Fibroblast of skin of left biceps (primary cell): ENCODE measurements at regions not wholly inside any gene's neighbourhood (a gene's known extent, or its start where the extent isn't known, plus 50 kb on each side); places are given as distances from the start of the nearest gene placed in this dataset.
A peak's percentile ranks its signal among the peaks of the same experiment; 100 is the strongest.

Source experiments
- DNase-seq, 2 experiments: peaks; one replicate each; pipeline ENCODE4 v3.0.0-alpha.2; 2013; ENCODE audit warnings: low read depth in 2 of 2

DNA sequence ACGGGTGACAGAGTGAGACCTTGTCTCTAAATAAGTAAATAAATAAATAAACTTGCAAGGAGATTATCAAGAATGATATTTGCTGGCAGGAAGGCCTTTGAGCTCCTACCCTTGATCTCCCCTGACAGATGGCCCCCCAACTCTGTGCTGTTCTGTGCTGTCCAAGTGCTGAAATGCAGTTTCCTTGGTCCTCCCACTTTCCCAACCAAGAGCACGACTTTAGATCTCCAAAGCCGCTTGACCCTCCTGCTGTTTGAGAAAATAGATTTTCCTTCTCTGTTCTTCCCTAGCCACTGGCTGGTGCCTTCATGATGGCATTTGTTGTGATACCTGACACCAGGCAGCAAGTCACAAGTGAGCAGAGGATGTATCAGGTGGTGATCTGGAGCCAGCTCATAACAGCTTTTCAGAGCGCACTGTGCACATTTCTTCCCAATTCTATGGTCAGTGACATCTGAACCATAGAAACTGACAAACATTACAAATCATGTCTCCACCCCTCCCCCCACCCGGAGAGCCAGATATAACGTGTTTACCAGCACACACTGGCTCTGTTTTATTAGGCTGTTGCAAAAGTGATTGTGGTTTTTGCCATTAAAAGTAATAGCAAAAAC, 80.0 kb upstream of the PUM3 start:
- no peak for DNase-seq

DNA sequence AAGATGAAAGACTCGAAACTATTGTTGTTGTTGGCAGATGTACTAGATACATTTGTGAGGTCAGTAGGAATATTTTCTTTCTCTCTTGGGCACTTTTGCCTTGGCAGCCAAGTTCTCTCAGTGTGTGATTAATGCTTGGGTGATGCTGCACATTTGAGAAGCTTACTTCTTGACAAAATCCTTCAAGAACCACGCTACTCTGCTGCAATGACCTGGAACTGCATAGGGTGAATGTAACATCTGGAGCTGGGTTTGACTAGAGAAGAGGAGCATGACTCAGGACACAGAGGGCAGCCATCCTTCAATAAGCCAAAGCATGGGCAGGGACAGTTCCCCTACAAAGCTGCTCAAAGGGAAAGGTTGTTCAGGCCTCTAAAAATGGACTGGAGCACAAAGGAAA, 75.5 kb upstream of the PUM3 start:
- peak; percentile 1 to 4 for DNase-seq

DNA sequence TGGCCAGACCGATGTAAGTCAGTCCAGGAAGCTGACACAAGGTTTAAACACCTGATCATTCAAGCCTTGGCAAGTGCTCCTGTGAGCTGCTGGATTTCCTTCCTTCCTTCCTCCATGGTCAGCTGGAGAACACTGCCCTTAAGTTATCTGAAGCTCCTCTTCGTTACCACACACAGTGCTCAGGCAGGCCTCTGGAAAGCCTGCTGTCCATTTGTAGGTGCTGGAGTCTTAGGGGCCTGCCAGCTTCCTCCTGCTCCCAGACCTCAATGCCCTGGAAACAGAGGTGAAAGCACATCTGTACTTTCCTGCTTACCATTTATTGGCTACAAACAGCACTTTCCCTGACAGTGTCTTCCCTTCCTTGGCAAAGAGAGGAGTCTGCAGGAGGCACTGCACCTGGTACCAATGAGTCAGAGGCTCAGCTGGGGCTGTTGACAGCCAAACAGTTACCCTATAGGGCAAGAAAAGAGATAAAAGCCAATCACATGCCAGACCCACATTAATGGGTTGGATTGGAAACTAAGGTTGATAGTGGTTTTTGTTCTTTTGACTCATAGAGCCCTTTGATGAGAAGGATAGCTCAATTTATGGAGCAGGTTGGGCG, 72.6 kb upstream of the PUM3 start:
- DNase-seq, result no peak

DNA sequence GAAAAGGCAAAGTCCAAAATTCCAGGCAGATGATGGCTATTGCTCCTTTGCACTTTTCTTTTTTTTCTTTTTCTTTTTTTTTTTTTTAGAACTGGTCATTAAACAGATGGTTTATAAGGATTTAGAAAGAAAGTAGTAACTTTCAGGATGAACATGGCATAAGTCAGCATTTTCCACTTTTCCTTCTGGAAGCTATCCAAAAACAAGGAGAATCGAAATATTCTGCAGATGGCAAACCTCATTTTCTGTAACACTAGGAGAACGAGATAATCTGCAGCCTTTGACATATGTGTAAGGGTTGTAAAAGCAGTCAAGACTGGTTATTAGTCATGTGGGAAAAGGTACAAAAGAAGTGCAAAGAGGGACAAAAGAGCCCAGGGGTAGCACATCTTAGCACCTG, 69.1 kb upstream of the PUM3 start:
- DNase-seq, result no peak

DNA sequence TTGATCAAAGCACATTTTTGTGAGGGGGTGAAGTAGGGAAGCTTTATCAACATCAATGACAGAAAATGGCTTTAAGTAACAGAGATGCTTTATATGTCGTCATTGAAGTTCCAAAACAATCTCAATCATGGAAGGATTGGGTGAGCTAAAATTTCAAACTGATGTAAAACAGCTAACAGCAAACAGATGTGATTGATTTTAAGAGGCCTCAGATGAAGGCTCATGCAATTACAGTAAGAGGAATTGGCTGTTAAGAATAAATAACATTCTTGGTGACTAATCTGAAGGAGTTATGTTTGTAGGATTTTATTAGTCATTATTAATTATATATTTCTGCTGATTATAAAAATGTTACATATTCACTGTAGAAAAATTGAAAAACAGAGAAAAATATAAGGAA, 63.5 kb upstream of the PUM3 start:
- peak; percentile 16 to 23 for DNase-seq

DNA sequence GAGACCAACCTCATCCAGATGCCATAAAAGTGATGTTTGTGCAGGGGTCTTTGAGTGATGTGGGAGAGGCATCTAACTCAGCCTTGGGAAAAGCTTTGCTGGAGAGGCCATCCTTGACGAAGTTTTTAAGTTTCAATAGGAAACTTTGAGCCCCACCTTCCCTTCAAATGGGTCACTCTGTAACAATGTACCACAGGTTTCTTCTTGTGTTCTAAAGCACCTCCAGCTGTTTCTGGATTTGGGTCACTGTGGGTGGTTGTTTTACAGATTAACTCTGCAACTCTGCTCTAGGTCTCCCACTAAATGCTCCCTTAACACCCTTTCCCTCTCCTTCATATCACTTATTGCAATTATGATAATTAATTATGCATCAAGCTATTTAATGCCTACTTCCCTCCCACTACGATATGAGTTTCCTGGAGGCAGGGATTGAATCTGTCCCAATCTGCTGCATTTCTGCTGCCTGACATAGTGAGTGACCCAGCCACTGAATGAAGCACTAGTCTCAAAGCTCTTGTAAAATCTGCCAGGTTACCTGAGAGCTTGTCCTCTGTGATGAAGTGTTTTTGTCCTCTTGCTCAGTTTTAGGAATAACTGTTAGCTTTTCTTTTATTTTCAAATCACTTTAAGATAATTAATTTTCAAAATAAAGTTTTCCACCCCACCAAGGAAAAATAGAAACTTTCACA, 60.5 kb upstream of the PUM3 start:
- no peak for DNase-seq
